PFSK-1 (cell line): ENCODE measurements at regions not wholly inside any gene's neighbourhood (a gene's known extent, or its start where the extent isn't known, plus 50 kb on each side); places are given as distances from the start of the nearest gene placed in this dataset.
A peak's percentile ranks its signal among the peaks of the same experiment; 100 is the strongest.

Experiments
- FOXP2 ChIP-seq: optimal IDR thresholded peaks from 2 replicates; pipeline ENCODE3; 2011; ENCODE audit warnings: borderline replicate concordance, control low read depth, inconsistent platforms; ENCODE audit not compliant: insufficient read depth; ENCODE audit errors: extremely low read length, extremely low read depth
- POLR2AphosphoS5 ChIP-seq: IDR thresholded peaks from 2 replicates; pipeline ENCODE4 v1.6.1; 2012; ENCODE audit warnings: low read depth, mild to moderate bottlenecking, control low read depth, low read length, moderate library complexity
- REST ChIP-seq, 2 experiments: IDR thresholded peaks; 2 replicates each; pipeline versions ENCODE4 v1.6.1 to v1.8.0; 2011 to 2012; ENCODE audit warnings: low read depth in 2 of 2, low read length in 2 of 2, control low read depth in 1 of 2, inconsistent platforms in 1 of 2, mild to moderate bottlenecking in 1 of 2, moderate library complexity in 1 of 2; ENCODE audit not compliant: insufficient read depth in 1 of 2
- SIN3A ChIP-seq: IDR thresholded peaks from 2 replicates; pipeline ENCODE4 v1.6.1; 2012; ENCODE audit warnings: mild to moderate bottlenecking, low read length, moderate library complexity, borderline replicate concordance; ENCODE audit not compliant: insufficient read depth
- TAF1 ChIP-seq: IDR thresholded peaks from 2 replicates; pipeline ENCODE4 v1.6.1; 2012; ENCODE audit warnings: low read length, control low read depth, borderline replicate concordance; ENCODE audit not compliant: insufficient read depth

- TF ChIP-seq TAF1 (no peak), FOXP2 (no peak), SIN3A (no peak), POLR2AphosphoS5 (no peak)
These were observed 164.1 kb downstream of the DEFB131A start for GRCh38 chr4:9608300-9608699.

GRCh38 chr4:9611101-9611500, 166.9 kb downstream of the DEFB131A start:
- TF ChIP-seq REST (IDR thresholded peaks at IDR 0.05; ENCODE audit: insufficient read depth in 1 of 2, low read depth in 2 of 2, low read length in 2 of 2) = no peak

- TF ChIP-seq POLR2AphosphoS5 (no peak), SIN3A (no peak), FOXP2 (no peak), TAF1 (no peak), REST (IDR thresholded peaks at IDR 0.05; ENCODE audit: insufficient read depth in 1 of 2, low read depth in 2 of 2, low read length in 2 of 2) (no peak)
These were observed 101.5 kb upstream of the DRD5 start for GRCh38 chr4:9679704-9680478.

GRCh38 chr4:9685692-9686091, 95.7 kb upstream of the DRD5 start:
- TF ChIP-seq FOXP2 (no peak), TAF1 (no peak), SIN3A (no peak), REST (IDR thresholded peaks at IDR 0.05; ENCODE audit: insufficient read depth in 1 of 2, low read depth in 2 of 2, low read length in 2 of 2) (no peak), POLR2AphosphoS5 (no peak)

- TF ChIP-seq POLR2AphosphoS5 (0 out of 2 replicates have a peak, but pooled peaks have one; percentile 30), TAF1 (no peak)
These were observed 90.0 kb upstream of the DRD5 start for GRCh38 chr4:9691238-9692065.

- TF ChIP-seq POLR2AphosphoS5 (no peak), TAF1 (no peak), REST (IDR thresholded peaks at IDR 0.05; ENCODE audit: insufficient read depth in 1 of 2, low read depth in 2 of 2, low read length in 2 of 2) (no peak), SIN3A (no peak), FOXP2 (no peak)
These were observed 78.0 kb upstream of the DRD5 start for GRCh38 chr4:9703391-9703790.
